ENCODE measurements at regions not wholly inside any gene's neighbourhood (a gene's known extent, or its start where the extent isn't known, plus 50 kb on each side); places are given as distances from the start of the nearest gene placed in this dataset.
"Not testable (repeated sequence)": the region's sequence is repeated elsewhere in the genome, so short reads cannot be mapped to it uniquely, and the experiment has no call there.

DNA sequence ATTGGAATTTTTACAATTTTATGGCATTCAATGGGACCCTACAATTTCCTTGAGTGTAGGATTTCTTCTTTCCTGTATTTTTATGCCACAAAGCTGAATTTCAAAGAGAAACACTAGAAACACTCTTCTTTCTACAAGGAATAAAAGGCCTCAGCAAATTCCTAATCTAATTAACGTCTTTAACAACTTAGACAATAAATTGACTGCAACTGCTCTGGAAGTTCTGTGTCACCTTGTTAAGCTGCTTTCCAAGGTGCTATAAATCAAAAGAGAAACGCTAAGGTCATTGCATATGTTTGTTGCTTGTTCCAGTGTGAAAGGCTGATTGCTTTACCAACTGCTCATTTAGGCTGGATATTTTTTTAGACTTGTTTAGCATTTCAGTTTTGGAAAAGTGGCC is 182.2 kb downstream of the POLR1F start:
- no peak for DNase-seq (ENCODE audit: low spot score)
- in situ Hi-C loops (cut with MboI; ENCODE audit: low pct_unique_long_range_greater_than_20kb, low sequenced_read_pairs, unreplicated experiment), result no loop called here
- TF ChIP-seq, protein P1, sequence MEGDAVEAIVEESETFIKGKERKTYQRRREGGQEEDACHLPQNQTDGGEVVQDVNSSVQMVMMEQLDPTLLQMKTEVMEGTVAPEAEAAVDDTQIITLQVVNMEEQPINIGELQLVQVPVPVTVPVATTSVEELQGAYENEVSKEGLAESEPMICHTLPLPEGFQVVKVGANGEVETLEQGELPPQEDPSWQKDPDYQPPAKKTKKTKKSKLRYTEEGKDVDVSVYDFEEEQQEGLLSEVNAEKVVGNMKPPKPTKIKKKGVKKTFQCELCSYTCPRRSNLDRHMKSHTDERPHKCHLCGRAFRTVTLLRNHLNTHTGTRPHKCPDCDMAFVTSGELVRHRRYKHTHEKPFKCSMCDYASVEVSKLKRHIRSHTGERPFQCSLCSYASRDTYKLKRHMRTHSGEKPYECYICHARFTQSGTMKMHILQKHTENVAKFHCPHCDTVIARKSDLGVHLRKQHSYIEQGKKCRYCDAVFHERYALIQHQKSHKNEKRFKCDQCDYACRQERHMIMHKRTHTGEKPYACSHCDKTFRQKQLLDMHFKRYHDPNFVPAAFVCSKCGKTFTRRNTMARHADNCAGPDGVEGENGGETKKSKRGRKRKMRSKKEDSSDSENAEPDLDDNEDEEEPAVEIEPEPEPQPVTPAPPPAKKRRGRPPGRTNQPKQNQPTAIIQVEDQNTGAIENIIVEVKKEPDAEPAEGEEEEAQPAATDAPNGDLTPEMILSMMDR (IDR thresholded peaks at IDR 0.05; ENCODE audit: extremely low read depth, insufficient read depth, missing control alignments), result no peak

DNA sequence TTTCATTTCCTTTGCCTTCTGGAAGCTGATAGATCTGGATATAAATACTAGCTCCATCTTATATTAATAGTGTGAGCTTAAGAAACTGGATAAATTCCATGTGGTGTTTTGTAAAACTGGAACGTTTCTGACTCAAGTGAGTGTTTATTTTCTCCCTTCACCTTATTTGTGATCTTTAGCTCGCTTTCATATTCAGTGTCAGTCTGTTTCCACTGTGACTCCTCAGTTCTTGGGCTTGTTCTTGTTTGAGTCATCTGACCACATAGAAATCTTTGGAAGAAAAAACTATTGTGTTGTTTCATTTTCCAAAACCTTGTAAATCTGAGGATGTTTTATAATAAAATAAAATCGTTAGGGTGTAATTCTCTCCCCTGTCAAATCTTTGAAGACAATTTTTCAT is 186.4 kb downstream of the POLR1F start:
- no peak for DNase-seq (ENCODE audit: low spot score)
- in situ Hi-C loops (cut with MboI; ENCODE audit: low pct_unique_long_range_greater_than_20kb, low sequenced_read_pairs, unreplicated experiment), result no loop called here
- TF ChIP-seq, protein P1 (IDR thresholded peaks at IDR 0.05; ENCODE audit: extremely low read depth, insufficient read depth, missing control alignments), result no peak

DNA sequence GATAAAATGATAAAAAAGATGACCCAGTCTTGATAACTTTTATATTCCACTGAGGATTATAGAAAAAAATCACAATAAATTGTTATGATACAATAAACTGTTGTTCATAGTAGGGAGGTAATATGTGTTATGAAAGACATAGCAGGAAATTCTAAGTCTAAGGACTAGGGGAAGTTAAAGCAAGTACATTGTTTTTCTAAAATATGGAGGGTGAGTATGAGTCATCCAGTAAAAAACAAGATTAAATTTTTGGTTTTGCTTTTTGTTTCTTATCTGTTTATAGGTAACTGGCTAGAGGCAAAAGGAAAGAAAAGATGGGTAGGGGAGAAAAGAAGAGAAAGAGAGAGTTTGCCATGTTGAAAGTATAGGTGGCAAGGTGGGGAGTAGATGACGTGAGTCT is 188.4 kb downstream of the POLR1F start:
- in situ Hi-C loops (cut with MboI; ENCODE audit: low pct_unique_long_range_greater_than_20kb, low sequenced_read_pairs, unreplicated experiment), result no loop called here
- no peak for DNase-seq (ENCODE audit: low spot score)
- TF ChIP-seq, protein P1 (IDR thresholded peaks at IDR 0.05; ENCODE audit: extremely low read depth, insufficient read depth, missing control alignments), result no peak

DNA sequence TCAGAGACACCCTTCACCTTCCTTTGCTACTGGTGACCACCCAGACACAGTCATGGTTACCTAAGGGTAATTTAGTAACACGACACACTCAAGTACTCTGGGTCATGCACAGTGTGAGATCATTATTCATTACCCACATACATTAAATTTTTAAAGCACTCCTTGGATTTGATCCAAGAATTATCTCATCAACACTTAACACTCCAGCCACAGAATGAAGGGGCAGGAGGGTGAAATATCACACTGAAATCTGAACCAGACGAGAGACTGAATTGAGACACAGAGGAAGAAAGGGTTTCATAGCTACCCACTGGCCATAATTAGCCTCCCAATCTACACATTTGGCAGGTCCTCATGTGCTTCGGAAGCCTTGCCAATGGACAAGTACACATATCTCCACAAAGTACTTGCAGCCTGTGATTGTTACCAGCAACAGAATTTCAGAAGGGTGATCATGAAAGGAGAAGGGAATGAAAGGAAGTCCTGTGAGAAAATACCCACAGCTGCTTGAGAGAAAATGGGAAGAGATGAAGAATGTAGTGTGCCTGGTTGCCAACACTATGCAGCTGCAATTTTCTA is 189.3 kb downstream of the POLR1F start:
- TF ChIP-seq, protein P1 (IDR thresholded peaks at IDR 0.05; ENCODE audit: extremely low read depth, insufficient read depth, missing control alignments), result no peak
- no peak for DNase-seq (ENCODE audit: low spot score)
- in situ Hi-C loops (cut with MboI; ENCODE audit: low pct_unique_long_range_greater_than_20kb, low sequenced_read_pairs, unreplicated experiment), result no loop called here

DNA sequence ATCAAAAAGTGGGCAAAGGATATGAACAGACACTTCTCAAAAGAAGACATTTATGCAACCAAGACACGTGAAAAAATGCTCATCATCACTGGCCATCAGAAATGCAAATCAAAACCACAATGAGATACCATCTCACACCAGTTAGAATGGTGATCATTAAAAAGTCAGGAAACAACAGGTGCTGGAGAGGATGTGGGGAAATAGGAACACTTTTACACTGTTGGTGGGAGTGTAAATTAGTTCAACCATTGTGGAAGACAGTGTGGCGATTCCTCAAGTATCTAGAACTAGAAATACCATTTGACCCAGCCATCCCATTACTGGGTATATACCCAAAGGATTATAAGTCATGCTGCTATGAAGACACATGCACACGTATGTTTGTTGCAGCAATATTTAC is 191.3 kb downstream of the POLR1F start:
- in situ Hi-C loops (cut with MboI; ENCODE audit: low pct_unique_long_range_greater_than_20kb, low sequenced_read_pairs, unreplicated experiment); DNase-seq (ENCODE audit: low spot score): not testable (repeated sequence)

DNA sequence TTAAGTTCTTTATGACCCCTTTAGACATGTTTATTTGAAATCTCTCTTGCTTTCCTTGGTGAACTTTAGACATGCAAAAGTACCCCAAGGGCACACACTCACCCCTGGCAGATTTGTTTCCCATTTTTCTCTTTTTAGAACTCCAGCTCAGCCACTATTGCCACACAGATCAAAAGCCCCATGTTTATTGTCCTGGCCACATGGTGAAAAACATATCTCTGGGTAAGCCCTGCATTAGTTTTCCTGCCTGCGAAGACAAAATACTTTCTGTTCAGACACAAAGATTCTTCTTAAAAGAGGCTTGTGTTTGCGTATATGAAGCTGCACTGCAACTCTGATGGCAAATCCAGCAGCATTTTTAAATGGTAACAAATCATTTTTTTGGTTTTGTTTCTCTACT is 200.0 kb downstream of the POLR1F start:
- no peak for DNase-seq (ENCODE audit: low spot score)
- TF ChIP-seq, protein P1 (IDR thresholded peaks at IDR 0.05; ENCODE audit: extremely low read depth, insufficient read depth, missing control alignments), result no peak
- in situ Hi-C loops (cut with MboI; ENCODE audit: low pct_unique_long_range_greater_than_20kb, low sequenced_read_pairs, unreplicated experiment), result no loop called here

DNA sequence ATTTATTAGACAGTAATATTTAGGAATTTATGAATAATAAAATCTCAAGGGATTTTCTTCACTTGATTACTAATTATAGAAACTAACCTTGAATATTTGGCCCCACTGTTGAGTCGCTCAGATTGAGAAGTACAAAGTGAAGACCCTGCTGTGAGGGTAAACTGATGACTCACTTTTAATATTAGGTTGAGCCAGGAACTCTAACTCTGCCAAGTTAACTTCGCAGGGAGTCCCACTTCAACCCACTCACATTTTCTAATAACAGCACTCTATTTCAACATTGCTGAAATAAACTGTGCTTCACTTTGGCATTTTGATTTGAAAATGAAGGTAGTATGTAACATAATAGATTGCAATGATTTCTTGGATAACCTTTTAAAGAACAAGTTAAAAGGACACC is 200.7 kb downstream of the POLR1F start:
- no peak for DNase-seq (ENCODE audit: low spot score)
- TF ChIP-seq, protein P1 (IDR thresholded peaks at IDR 0.05; ENCODE audit: extremely low read depth, insufficient read depth, missing control alignments), result no peak
- in situ Hi-C loops (cut with MboI; ENCODE audit: low pct_unique_long_range_greater_than_20kb, low sequenced_read_pairs, unreplicated experiment), result no loop called here

Measured in GM13977 (cell line).